HG02678 (cell line): ENCODE measurements at regions not wholly inside any gene's neighbourhood (a gene's known extent, or its start where the extent isn't known, plus 50 kb on each side); places are given as distances from the start of the nearest gene placed in this dataset.

Source experiments
- ATAC-seq: cut with Tn5 transposase; IDR thresholded peaks from one replicate; pipeline ENCODE4 v1.9.1; 2021; ENCODE audit warnings: mild to moderate bottlenecking, moderate library complexity; ENCODE audit not compliant: unreplicated experiment

GRCh38 chr5:89120719-89121118 is 237.7 kb upstream of the MEF2C start:
- ATAC-seq, result no peak

GRCh38 chr5:89117124-89117644 is 234.2 kb upstream of the MEF2C start:
- ATAC-seq, result peak; percentile 95

- ATAC-seq, result no peak
Measured at GRCh38 chr5:89110916-89111646, 228.1 kb upstream of the MEF2C start.

DNA sequence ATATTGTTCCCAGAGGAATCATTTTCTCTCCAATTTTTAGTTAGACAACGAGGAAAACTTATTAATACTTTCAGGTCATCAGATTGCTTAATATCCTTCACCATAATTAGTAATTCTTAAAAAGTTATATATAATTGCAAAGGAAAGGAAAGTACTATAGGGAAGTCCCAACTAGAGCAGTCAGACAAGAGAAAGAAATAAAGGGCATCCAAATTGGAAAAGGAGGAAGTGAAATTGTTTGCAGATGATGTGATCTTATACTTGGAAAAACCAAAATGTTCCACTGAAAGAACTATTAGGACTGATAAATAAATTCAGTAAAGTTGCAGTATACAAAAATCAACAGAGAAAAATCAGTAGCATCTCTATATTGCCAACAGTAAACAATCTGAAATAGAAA is 223.5 kb upstream of the MEF2C start:
- ATAC-seq, result no peak

GRCh38 chr5:89105836-89106235 is 222.9 kb upstream of the MEF2C start:
- ATAC-seq, result no peak

GRCh38 chr5:89105171-89105695 is 222.2 kb upstream of the MEF2C start:
- ATAC-seq, result no peak

GRCh38 chr5:89098199-89098756 is 215.3 kb upstream of the MEF2C start:
- ATAC-seq, result no peak

DNA sequence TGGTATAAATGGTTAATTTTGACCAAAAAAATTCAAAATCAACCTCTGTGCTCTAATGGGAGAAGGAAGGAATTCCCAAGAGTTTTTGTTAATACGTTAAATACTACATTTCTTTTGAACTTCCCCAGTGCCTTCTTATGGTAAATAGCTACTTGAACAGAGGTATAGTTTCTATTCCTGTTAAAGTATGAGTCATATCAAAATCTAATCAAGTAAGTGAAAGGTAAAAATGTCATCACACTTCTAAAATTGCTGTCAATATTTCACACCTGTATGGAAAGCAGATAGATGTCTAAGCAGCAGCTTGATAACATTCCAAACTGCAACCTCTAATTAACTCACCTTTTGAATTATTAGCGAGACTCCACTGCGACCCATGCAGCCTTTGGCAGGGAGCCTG is 214.1 kb upstream of the MEF2C start:
- ATAC-seq, result peak; percentile 63

DNA sequence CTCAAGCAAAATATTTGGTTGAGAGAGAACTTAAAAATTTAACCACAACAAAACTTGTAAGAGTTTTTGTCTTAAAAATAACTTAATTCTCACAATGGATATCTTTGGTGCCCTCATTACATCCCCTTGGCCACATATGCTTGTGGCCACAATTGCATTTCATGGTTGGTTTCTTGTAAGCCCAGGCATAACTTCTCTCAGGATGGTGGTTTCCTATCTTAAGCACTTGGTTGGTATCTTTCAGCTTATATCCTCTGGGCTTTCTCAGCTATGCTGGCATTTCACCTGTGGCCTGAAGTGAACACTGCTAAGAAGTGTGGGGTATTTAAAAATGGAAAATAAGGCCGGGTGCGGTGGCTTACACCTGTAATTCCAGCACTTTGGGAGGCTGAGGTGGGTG is 212.4 kb upstream of the MEF2C start:
- no peak for ATAC-seq

GRCh38 chr5:89090037-89090436 is 207.1 kb upstream of the MEF2C start:
- ATAC-seq, result no peak

DNA sequence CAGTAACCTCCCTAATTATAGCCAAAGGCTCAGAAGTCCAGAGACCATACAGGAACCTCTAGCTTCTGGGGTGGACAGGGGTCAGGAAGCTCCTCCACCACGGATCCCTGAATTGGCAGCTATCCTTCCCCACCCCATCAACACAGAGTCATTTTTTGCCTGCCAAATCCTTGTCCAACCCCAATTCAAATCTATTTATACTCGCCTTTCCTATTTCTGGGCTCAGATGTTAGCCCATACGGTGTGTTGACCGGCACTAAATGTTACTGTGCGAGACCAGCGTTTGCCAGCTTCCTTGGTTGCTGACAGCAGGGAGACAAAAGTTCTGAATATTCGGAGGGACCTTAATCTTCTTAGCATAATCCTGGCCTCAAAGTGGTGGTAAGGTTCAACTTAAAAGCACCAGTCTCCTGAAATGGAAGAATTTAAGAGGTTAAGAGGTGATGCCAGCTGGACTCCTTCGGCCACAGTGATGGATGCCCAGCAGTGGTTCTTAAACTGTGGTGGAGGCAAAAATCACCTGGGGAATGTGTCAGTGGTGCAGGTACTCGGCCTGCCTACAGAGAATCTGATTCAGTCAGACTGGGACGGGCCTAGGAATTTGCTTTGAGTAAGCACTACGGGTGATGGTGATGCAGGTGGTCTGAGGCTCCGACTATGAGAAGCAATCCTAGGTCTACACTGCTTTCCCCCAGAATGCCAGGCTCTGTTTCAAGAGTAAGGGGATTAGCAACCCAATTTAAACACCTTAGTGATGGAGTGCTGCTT is 204.8 kb upstream of the MEF2C start:
- ATAC-seq, result no peak

GRCh38 chr5:89087128-89087527 is 204.1 kb upstream of the MEF2C start:
- no peak for ATAC-seq

DNA sequence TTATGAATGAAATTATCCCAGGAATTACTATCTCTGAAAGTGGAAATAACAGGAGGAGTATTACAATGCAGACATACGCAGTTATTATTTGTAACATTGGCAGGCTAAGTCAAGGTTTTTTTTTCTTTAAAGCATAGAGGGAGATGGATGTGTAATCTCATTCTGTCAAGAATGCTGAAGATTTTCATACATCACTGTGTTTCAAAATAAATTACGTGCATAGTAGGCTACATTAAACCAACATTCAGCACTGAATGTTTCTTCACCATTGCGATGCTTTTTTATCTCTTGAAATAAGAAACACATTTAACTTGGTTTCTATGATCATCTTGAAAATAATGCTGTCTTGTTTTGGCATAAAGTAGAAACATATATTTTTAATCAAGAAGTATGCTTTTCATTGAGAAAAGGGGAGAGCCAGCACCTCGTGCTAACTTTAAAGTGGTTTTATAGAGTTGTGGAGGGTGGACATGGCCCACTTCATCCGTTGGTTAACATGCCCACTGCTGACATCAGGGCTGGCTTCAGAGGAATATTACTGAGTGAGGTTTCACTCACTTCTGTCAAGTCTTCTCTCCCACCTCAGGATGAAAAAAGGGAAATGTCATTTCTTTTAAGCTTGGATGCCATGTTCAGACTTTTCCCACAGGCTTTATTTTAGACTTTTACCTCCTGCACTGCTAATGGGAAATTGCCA is 203.6 kb upstream of the MEF2C start:
- ATAC-seq, result no peak

DNA sequence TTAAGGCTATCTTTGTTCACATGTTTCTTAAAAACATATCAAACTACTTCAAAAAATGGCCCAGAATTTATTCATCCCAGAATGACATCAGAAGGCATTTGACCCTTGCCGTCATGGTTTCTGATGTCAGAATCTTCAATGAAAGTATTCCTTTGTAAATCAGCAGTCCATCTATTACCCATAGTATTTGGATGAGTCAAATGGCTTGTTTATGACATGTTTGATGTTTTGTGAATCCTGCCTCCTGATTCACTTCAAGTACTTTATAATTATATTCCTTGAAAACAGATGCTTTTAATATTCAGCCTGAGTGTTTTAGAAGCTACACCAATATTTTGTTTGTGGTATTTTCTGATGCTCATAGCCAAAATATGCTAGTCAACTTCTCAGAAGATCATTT is 200.8 kb upstream of the MEF2C start:
- no peak for ATAC-seq

DNA sequence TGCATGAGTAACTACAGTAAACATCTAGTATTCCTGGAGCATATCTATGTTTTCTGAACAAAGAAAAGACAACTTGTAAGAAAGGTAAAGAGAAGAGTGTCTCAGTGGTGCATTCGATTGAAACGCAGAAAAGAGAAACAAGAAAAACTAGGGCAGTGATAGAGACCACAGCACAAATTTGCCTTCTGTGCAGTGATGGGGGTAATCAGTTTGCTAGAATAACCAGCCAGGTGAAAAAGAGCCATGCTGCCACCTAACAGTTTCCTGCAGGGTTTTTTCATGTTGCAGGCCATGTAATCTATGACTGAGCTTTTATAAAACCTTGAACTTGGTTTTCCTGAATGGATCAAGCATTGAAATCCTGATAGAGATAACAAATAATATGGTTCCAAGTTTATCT is 198.4 kb upstream of the MEF2C start:
- ATAC-seq, result peak; percentile 84

DNA sequence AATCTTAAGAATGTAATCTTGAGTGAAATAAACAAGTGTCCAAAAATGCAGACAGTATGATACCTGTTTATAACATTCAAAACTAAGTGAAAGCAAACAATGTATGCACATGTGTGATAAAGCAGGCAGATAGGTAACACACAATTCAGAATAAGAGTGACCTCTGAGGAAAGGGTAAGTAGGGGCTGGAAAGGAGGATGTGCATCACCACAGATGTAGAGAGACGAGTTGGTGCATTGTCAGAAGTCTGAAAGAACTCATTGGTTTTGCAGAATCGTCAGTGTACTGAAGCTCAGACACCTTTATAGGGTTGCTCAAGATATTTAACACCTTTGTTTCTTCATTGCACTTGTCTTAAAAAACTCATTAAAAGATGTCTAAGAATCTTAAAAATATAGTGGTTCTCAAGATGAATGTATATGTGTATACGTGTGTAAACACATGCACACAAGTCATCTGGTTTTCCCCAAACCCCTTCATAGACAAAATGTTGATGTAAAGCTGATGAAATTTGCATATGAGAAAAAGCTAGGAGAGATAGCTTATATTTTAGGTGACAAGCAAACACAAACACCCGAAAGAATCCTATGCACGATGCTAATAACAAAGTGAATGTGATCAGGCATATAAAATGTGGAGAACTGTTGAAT is 197.6 kb upstream of the MEF2C start:
- ATAC-seq, result no peak

DNA sequence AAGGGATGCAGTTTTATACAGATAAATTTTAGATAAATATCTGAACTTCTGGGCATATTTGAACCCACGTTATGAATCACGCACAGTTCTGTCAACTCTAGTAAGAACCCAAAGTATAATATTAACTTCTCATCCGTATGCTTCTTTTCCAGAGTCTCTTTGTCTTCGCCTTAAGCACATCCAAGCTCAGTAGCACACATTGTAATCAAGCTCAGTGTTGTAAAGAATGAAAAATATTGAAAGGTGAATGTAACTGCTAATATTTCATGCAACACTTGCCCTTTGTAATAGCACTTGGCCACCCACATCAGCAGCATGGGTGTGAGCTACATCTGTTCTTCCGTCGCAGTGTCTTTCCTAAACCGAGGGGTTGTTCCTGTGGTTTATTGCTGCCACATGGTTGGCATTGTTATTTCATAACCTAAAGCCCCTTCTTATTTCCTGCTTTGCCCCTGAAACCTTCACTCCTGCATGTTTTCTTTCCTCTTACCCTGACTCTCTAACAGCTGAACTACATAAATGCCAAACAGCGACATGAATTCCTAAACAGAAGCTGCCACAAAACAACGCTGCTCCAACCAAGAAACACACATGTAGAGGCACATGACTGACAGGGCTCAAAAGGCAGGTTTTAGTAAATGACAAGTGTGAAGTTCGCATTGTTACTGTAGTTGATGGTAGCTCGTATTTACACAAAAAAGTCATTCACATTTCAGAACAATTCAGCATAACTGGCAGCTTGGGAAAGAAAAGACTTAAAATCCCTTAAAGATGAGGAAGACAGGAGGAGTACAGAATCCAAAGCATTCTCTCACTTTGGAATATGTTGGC is 190.1 kb upstream of the MEF2C start:
- ATAC-seq, result no peak

- ATAC-seq, result peak; percentile 57
Measured at GRCh38 chr5:89071941-89072331, 189.0 kb upstream of the MEF2C start.

GRCh38 chr5:89071101-89071940 is 188.3 kb upstream of the MEF2C start:
- ATAC-seq, result peak; percentile 79
